ENCODE measurements at regions not wholly inside any gene's neighbourhood (a gene's known extent, or its start where the extent isn't known, plus 50 kb on each side); places are given as distances from the start of the nearest gene placed in this dataset.

- TF ChIP-seq ASH2L (IDR thresholded peaks at IDR 0.05; ENCODE audit: insufficient read length, low read depth, low read length) (no peak), KDM6A (CRISPR knock-in tag; IDR thresholded peaks at IDR 0.05; ENCODE audit: low read depth) (no peak), HMG20B (CRISPR knock-in tag; conservative IDR thresholded peaks at IDR 0.05) (no peak), MAFF (IDR thresholded peaks at IDR 0.05; ENCODE audit: low read depth, low read length) (no peak), ZNF431 (CRISPR knock-in tag; IDR thresholded peaks at IDR 0.05; ENCODE audit: borderline replicate concordance, low read depth) (no peak), ELF4 (CRISPR knock-in tag; IDR thresholded peaks at IDR 0.05; ENCODE audit: borderline replicate concordance) (no peak), POLR2A (IDR thresholded peaks at IDR 0.05; ENCODE audit: insufficient read depth in 1 of 2, low read depth in 2 of 2, low read length in 2 of 2) (no peak), ZNF530 (CRISPR knock-in tag; IDR thresholded peaks at IDR 0.05; ENCODE audit: low read depth) (no peak), RAD21 (CRISPR knock-in tag; IDR thresholded peaks at IDR 0.05) (no peak)
- TF ChIP-seq, protein P1, sequence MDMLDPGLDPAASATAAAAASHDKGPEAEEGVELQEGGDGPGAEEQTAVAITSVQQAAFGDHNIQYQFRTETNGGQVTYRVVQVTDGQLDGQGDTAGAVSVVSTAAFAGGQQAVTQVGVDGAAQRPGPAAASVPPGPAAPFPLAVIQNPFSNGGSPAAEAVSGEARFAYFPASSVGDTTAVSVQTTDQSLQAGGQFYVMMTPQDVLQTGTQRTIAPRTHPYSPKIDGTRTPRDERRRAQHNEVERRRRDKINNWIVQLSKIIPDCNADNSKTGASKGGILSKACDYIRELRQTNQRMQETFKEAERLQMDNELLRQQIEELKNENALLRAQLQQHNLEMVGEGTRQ (IDR thresholded peaks at IDR 0.05; ENCODE audit: low read depth, low read length), result no peak
- TF ChIP-seq, protein P1 (CRISPR knock-in tag; IDR thresholded peaks at IDR 0.05; ENCODE audit: borderline replicate concordance), result no peak
- TF ChIP-seq, protein P2, sequence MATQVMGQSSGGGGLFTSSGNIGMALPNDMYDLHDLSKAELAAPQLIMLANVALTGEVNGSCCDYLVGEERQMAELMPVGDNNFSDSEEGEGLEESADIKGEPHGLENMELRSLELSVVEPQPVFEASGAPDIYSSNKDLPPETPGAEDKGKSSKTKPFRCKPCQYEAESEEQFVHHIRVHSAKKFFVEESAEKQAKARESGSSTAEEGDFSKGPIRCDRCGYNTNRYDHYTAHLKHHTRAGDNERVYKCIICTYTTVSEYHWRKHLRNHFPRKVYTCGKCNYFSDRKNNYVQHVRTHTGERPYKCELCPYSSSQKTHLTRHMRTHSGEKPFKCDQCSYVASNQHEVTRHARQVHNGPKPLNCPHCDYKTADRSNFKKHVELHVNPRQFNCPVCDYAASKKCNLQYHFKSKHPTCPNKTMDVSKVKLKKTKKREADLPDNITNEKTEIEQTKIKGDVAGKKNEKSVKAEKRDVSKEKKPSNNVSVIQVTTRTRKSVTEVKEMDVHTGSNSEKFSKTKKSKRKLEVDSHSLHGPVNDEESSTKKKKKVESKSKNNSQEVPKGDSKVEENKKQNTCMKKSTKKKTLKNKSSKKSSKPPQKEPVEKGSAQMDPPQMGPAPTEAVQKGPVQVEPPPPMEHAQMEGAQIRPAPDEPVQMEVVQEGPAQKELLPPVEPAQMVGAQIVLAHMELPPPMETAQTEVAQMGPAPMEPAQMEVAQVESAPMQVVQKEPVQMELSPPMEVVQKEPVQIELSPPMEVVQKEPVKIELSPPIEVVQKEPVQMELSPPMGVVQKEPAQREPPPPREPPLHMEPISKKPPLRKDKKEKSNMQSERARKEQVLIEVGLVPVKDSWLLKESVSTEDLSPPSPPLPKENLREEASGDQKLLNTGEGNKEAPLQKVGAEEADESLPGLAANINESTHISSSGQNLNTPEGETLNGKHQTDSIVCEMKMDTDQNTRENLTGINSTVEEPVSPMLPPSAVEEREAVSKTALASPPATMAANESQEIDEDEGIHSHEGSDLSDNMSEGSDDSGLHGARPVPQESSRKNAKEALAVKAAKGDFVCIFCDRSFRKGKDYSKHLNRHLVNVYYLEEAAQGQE (IDR thresholded peaks at IDR 0.05; ENCODE audit: borderline replicate concordance in 1 of 2, low read depth in 1 of 2, low read length in 2 of 2), result no peak
- TF ChIP-seq, protein P3, sequence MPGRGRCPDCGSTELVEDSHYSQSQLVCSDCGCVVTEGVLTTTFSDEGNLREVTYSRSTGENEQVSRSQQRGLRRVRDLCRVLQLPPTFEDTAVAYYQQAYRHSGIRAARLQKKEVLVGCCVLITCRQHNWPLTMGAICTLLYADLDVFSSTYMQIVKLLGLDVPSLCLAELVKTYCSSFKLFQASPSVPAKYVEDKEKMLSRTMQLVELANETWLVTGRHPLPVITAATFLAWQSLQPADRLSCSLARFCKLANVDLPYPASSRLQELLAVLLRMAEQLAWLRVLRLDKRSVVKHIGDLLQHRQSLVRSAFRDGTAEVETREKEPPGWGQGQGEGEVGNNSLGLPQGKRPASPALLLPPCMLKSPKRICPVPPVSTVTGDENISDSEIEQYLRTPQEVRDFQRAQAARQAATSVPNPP (CRISPR knock-in tag; IDR thresholded peaks at IDR 0.05), result no peak
Measured at GRCh38 chr1:184310157-184310819, 76.5 kb upstream of the C1orf21 start.
